Upper lobe of left lung (tissue), 6 donors: ENCODE measurements at regions not wholly inside any gene's neighbourhood (a gene's known extent, or its start where the extent isn't known, plus 50 kb on each side); places are given as distances from the start of the nearest gene placed in this dataset.

Source experiments
- ATAC-seq, 2 donors: fragments of 200-7000 bp; cut with Tn5 transposase; one replicate each; pipeline ENCODE4 v1.9.1; 2022; ENCODE audit warnings: mild to moderate bottlenecking in 2 of 2, moderate library complexity in 2 of 2; ENCODE audit not compliant: low FRiP score in 2 of 2
- DNase-seq, 2 donors: peaks; one replicate each; pipeline ENCODE4 v3.0.0-alpha.2; 2019 to 2020
- H3K27ac ChIP-seq, 4 donors: fragments of 200-600 bp; sonication (generic); one replicate each; pipeline ENCODE4 v1.5.1; 2016 to 2019
- H3K27me3 ChIP-seq, 4 donors: fragments of 200-600 bp; sonication (generic); one replicate each; pipeline ENCODE4 v1.5.1; 2017 to 2019
- H3K36me3 ChIP-seq, 4 donors: fragments of 200-600 bp; sonication (generic); one replicate each; pipeline ENCODE4 v1.5.1; 2016 to 2019
- H3K4me1 ChIP-seq, 4 donors: fragments of 200-600 bp; sonication (generic); one replicate each; pipeline ENCODE4 v1.5.1; 2018 to 2019
- H3K4me3 ChIP-seq, 4 donors: fragments of 200-600 bp; sonication (generic); one replicate each; pipeline ENCODE4 v1.5.1; 2017 to 2019; ENCODE audit warnings: mild to moderate bottlenecking in 2 of 4, moderate library complexity in 1 of 4
- H3K9me3 ChIP-seq, 4 donors: fragments of 200-600 bp; sonication (generic); one replicate each; pipeline ENCODE4 v1.5.1; 2018 to 2019
- EP300 ChIP-seq, 4 donors: sonication (generic); formaldehyde crosslinking; IDR thresholded peaks; one replicate each; pipeline ENCODE4 v1.5.1; 2017; ENCODE audit warnings: antibody characterized with exemption in 4 of 4, control low read depth in 2 of 4
- POLR2A ChIP-seq, 4 donors: fragments of 450-650 bp; IDR thresholded peaks; one replicate each; pipeline ENCODE4 v1.5.1; 2016 to 2017; ENCODE audit warnings: antibody characterized with exemption in 4 of 4, mild to moderate bottlenecking in 2 of 4
- POLR2AphosphoS5 ChIP-seq, 2 donors: sonication (generic); formaldehyde crosslinking; IDR thresholded peaks; one replicate each; pipeline ENCODE4 v1.5.1; 2017; ENCODE audit warnings: antibody characterized with exemption in 2 of 2
- WGBS, 2 donors: methylation state at CpG; one replicate each; pipeline ENCODE4 v1.1.5; 2017 to 2018; 5-methylcytosine and 5-hydroxymethylcytosine counted together
- TF ChIP-seq, protein P1 (sequence below), 6 experiments: fragments of 450-650 bp in 4 of 6; fragments of 200-600 bp in 2 of 6; sonication (generic) in 2 of 6; IDR thresholded peaks; one replicate each; pipeline ENCODE4 v1.5.1; 2016 to 2019; ENCODE audit warnings: antibody characterized with exemption in 6 of 6
- donor health status: DM: no; HTN: no; CAD: no; lungs with moderate emphysema.
- donor health status: DM: no; HTN: yes; CAD: no; lungs with severe emphysema.

- Histone ChIP-seq H3K27me3 (no peaks in the 10 kb centered on the region), H3K36me3 (no peaks in the 10 kb centered on the region), H3K4me3 (no peak overlapping the region), H3K4me1 (no peaks in the 10 kb centered on the region), H3K27ac (no peak overlapping the region), H3K9me3 (no peaks in the 10 kb centered on the region)
- TF ChIP-seq POLR2A (IDR thresholded peaks at IDR 0.05) (no peak), EP300 (IDR thresholded peaks at IDR 0.05) (no peak), POLR2AphosphoS5 (IDR thresholded peaks at IDR 0.05) (no peak)
- TF ChIP-seq, protein P1, sequence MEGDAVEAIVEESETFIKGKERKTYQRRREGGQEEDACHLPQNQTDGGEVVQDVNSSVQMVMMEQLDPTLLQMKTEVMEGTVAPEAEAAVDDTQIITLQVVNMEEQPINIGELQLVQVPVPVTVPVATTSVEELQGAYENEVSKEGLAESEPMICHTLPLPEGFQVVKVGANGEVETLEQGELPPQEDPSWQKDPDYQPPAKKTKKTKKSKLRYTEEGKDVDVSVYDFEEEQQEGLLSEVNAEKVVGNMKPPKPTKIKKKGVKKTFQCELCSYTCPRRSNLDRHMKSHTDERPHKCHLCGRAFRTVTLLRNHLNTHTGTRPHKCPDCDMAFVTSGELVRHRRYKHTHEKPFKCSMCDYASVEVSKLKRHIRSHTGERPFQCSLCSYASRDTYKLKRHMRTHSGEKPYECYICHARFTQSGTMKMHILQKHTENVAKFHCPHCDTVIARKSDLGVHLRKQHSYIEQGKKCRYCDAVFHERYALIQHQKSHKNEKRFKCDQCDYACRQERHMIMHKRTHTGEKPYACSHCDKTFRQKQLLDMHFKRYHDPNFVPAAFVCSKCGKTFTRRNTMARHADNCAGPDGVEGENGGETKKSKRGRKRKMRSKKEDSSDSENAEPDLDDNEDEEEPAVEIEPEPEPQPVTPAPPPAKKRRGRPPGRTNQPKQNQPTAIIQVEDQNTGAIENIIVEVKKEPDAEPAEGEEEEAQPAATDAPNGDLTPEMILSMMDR (IDR thresholded peaks at IDR 0.05), result no peak
- peak in 1 of 2 donors; percentile 58 for DNase-seq
- WGBS, 2 donors, result 91 to 96% methylated on average over 24 to 29 of the region's 29 CpGs
- peak; percentile 30 to 38 for ATAC-seq
Measured at GRCh38 chr2:164143183-164143930, 407.5 kb upstream of the FIGN start.

DNA sequence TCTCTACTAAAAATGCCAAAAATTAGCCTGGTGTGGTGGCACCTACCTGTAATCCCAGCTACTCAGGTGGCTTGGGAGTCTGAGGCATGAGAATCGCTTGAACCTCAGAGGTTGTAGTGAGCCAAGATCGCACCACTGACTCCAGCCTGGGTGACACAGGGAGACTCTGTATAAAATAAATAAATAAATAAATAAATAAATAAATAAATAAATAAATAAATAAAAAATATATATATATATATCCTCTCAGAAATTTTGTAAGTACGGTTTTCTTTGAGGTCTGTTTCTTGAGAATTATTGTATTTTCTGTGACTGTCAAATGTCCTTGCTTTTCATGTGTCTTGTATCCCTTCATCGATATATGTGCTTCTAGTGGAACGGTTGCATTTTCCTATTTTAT is 406.9 kb upstream of the FIGN start:
- no peak for DNase-seq
- TF ChIP-seq POLR2A (IDR thresholded peaks at IDR 0.05) (no peak), EP300 (IDR thresholded peaks at IDR 0.05) (no peak), POLR2AphosphoS5 (IDR thresholded peaks at IDR 0.05) (no peak)
- TF ChIP-seq, protein P1 (IDR thresholded peaks at IDR 0.05), result no peak
- WGBS, 2 donors, result 94 to 97% methylated on average over 5 of the region's 5 CpGs

GRCh38 chr2:164141271-164141670 is 405.5 kb upstream of the FIGN start:
- Histone ChIP-seq H3K4me3 (no peak overlapping the region), H3K36me3 (no peaks in the 10 kb centered on the region), H3K4me1 (no peaks in the 10 kb centered on the region), H3K9me3 (no peaks in the 10 kb centered on the region), H3K27me3 (no peaks in the 10 kb centered on the region), H3K27ac (no peak overlapping the region)
- 37 to 39% methylated on average over 1 of the region's 1 CpG for WGBS, 2 donors
- TF ChIP-seq POLR2A (IDR thresholded peaks at IDR 0.05), result no peak
- TF ChIP-seq EP300 (IDR thresholded peaks at IDR 0.05), result no peak
- TF ChIP-seq POLR2AphosphoS5 (IDR thresholded peaks at IDR 0.05), result no peak
- TF ChIP-seq, protein P1 (IDR thresholded peaks at IDR 0.05), result no peak
- DNase-seq (no peak), ATAC-seq (no peak)

More for the DNA sequence above, 406.9 kb upstream of the FIGN start:
- Histone ChIP-seq H3K27ac (no peak overlapping the region), H3K27me3 (no peaks in the 10 kb centered on the region), H3K9me3 (no peaks in the 10 kb centered on the region), H3K36me3 (no peaks in the 10 kb centered on the region), H3K4me3 (no peak overlapping the region), H3K4me1 (no peaks in the 10 kb centered on the region)
- ATAC-seq, result no peak

GRCh38 chr2:164138750-164139149 is 402.9 kb upstream of the FIGN start:
- 79 to 86% methylated on average over 4 of the region's 4 CpGs for WGBS, 2 donors
- no peak overlapping the region for H3K27ac ChIP-seq
- H3K4me1 ChIP-seq, result no peaks in the 10 kb centered on the region
- no peaks in the 10 kb centered on the region for H3K27me3 ChIP-seq
- H3K9me3 ChIP-seq, result no peaks in the 10 kb centered on the region
- ATAC-seq (no peak), DNase-seq (no peak)
- no peak for TF ChIP-seq POLR2A (IDR thresholded peaks at IDR 0.05)
- TF ChIP-seq EP300 (IDR thresholded peaks at IDR 0.05), result no peak
- TF ChIP-seq POLR2AphosphoS5 (IDR thresholded peaks at IDR 0.05), result no peak
- TF ChIP-seq, protein P1 (IDR thresholded peaks at IDR 0.05), result no peak
- no peaks in the 10 kb centered on the region for H3K36me3 ChIP-seq
- no peak overlapping the region for H3K4me3 ChIP-seq

DNA sequence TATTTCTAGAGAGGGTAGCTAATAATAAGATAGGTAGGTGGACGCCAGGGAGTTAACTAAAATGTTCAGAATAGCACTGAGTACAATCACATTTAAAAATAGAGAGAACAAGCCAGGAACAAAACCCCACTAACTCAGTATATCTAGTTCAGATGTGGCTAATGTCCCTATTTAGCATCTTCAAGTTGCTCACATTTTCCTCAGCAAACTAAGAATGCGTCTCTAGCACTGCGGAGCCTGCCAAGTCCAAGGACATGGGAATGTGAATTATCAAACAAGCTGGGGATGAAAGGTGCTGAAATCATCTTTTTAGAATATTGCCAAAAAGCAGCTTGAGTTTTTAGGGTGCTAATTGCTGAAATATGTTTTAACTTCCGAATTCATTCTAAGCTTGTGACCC is 398.5 kb upstream of the FIGN start:
- 75 to 80% methylated on average over 4 of the region's 4 CpGs for WGBS, 2 donors
- Histone ChIP-seq H3K4me3 (no peak overlapping the region), H3K9me3 (no peaks in the 10 kb centered on the region), H3K27me3 (no peaks in the 10 kb centered on the region), H3K27ac (no peak overlapping the region), H3K4me1 (no peaks in the 10 kb centered on the region), H3K36me3 (no peaks in the 10 kb centered on the region)
- TF ChIP-seq, protein P1 (IDR thresholded peaks at IDR 0.05), result no peak
- TF ChIP-seq POLR2AphosphoS5 (IDR thresholded peaks at IDR 0.05) (no peak), POLR2A (IDR thresholded peaks at IDR 0.05) (no peak), EP300 (IDR thresholded peaks at IDR 0.05) (no peak)
- no peak for DNase-seq
- no peak for ATAC-seq
